ACHN (cell line): ENCODE measurements at regions not wholly inside any gene's neighbourhood (a gene's known extent, or its start where the extent isn't known, plus 50 kb on each side); places are given as distances from the start of the nearest gene placed in this dataset.

ENCODE experiments used
- DNase-seq: peaks from one replicate; pipeline ENCODE4 v3.0.0-alpha.2; 2015
- in situ Hi-C: cut with HindIII; loops from 2 replicates; pipeline ENCODE4 v1.10.0; 2017; ENCODE audit warnings: low sequenced_read_pairs, low pct_ligation_motif_present, low pct_unique_long_range_greater_than_20kb

DNA sequence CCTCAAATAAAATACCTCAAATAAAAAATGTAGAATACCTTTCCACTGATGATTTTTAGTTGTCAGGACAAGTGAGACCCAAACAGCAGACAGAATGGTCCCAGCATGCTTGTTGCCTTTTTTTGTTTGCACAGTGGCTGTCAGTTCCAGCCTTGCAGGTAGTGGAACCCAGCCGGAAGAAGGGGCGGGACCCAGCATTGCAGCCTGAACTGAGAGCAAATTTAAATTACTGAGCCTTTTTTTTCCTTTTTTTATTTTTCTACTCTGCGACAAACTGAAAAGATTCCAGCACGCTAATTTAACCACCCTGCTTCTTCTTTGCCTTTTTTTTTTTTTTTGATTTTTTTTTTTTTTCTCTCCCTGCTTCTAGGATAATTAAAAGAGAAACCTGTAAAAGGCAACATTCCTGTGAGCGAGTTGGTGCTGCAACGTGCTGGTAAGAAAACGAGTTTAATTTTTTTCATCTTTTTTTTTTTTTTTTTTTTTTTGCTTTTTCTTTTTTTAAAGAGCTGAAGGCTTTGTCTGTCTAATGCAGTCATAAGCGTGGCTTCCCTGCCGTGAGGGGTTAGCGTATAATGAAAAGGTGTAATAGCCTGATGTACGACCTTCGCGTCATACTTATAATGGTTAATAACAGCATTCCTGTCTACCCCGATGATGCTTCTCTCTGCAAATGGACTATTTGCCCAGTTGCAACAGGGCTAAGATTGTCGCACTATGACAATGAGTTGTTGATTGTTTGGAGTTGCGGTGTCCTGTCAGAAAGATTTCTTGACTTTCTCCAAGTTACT is 555.3 kb upstream of the CELF2 start:
- no peak for DNase-seq
- in situ Hi-C loops = no loop called here

- in situ Hi-C loops = no loop called here
- DNase-seq = no peak
These were observed 545.9 kb upstream of the CELF2 start for GRCh38 chr10:10471758-10472157.

GRCh38 chr10:10475812-10476211 is 541.9 kb upstream of the CELF2 start:
- in situ Hi-C loops = no loop called here

DNA sequence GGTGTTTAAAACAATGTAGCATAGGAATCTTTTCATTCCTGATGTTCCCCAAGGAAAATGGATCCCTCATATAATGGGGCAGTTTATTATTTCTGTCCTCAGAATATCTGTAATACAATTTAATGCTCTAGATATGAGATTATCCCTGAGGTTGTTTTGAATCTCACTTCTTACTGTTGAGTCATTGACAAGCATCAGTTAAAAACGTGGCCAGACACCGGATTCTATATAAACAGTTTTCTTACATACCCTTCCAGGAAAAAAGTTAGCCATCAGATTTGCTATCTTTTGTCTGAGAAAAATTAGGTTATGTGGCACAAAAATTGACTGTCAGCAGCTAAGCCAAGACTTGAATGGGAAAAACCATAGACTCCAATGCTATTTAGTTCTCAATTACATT is 539.8 kb upstream of the CELF2 start:
- no peak for DNase-seq
- in situ Hi-C loops = no loop called here

More at GRCh38 chr10:10475812-10476211, 541.9 kb upstream of the CELF2 start:
- no peak for DNase-seq

- in situ Hi-C loops = no loop called here
- no peak for DNase-seq
These were observed 538.2 kb upstream of the CELF2 start for GRCh38 chr10:10479465-10479864.

- in situ Hi-C loops = no loop called here
- no peak for DNase-seq
These were observed 535.1 kb upstream of the CELF2 start for GRCh38 chr10:10482613-10483012.

GRCh38 chr10:10489076-10489475 is 528.6 kb upstream of the CELF2 start:
- in situ Hi-C loops = no loop called here
- DNase-seq = no peak

GRCh38 chr10:10489805-10490571 is 527.7 kb upstream of the CELF2 start:
- in situ Hi-C loops = no loop called here
- no peak for DNase-seq

GRCh38 chr10:10490581-10490980 is 527.1 kb upstream of the CELF2 start:
- DNase-seq = no peak
- in situ Hi-C loops = no loop called here

DNA sequence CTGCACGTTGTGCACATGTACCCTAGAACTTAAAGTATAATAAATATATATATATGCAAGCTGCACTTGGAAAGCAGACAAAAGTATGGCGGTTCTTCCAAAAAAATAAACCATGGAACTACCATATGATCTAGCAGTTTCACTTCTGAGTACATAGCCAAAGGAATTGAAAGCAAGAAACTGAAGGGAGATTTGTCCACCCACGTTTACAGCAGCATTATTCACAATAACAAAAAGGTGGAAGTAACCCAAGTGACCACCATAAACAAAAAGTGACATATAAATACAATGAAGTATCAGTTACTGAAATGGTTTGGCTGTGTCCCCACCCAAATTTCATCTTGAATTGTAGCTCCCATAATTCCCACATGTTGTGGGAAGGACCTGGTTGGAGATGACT is 525.3 kb upstream of the CELF2 start:
- DNase-seq = no peak
- in situ Hi-C loops = no loop called here

DNA sequence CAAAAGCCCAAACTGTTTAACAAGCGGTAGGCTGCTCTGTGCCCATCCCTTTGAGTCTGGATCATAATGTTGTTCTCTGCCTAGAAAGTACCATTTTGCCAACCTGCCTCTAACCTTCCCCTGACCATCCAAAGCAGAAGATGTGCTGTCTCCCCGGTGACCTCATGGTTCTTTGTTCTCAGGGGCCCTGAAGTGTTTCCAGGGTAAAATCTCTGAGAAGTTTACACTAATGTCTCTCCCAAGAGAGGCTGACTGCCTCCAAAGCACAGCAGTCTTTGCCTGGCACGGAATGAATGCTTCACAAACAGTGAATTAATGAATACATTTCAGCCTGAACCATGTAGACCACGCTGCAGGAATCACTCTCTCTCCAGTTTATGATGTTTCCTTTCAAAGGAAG is 523.8 kb upstream of the CELF2 start:
- no peak for DNase-seq
- in situ Hi-C loops = no loop called here

GRCh38 chr10:10497245-10497644 is 520.4 kb upstream of the CELF2 start:
- in situ Hi-C loops = no loop called here
- DNase-seq = no peak

GRCh38 chr10:10498781-10499180 is 518.9 kb upstream of the CELF2 start:
- no peak for DNase-seq
- in situ Hi-C loops = no loop called here

DNA sequence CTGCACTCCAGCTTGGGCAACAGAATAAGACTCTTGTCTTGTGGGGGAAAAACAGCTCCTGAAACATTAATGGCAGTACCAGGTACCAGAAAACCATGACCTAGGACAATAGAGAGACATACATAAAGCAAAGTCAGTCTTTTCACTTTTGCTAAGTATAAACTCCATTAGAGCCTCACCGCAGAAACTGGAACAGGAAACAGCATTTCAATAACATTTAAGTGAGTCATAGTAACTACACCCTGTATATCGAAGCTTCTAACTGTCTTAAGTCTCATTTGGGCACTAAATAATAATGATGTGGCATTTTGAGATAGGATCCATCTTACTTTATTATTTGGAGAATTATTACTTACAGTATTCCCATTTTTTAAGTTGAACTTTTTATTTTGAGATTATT is 517.8 kb upstream of the CELF2 start:
- DNase-seq = no peak
- in situ Hi-C loops = no loop called here

DNA sequence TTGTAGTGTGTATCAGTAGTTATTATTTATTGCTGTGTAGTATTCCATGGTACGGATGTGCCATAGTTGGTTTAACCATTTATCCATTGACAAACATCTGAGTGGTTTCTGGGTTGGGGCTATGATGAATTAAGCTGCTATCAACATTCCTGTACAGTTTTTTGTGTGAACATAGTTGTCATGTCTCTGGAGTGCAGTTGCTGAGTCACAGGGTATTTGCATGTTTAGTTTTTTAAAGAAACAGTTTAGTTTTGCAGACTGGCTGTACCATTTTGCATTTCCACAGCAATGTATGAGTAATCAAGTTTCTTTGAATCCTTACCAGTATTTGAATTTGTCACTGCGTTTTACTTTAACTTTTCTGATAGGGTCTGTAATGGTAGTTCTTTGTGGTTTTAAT is 516.7 kb upstream of the CELF2 start:
- in situ Hi-C loops = no loop called here
- no peak for DNase-seq

- DNase-seq = no peak
These were observed 513.9 kb upstream of the CELF2 start for GRCh38 chr10:10503772-10504171.

GRCh38 chr10:10508211-10508610 is 509.5 kb upstream of the CELF2 start:
- no peak for DNase-seq
- in situ Hi-C loops = no loop called here

More at GRCh38 chr10:10503772-10504171, 513.9 kb upstream of the CELF2 start:
- in situ Hi-C loops = no loop called here

GRCh38 chr10:10510179-10510578 is 507.5 kb upstream of the CELF2 start:
- in situ Hi-C loops = no loop called here
- no peak for DNase-seq

GRCh38 chr10:10513067-10513466 is 504.6 kb upstream of the CELF2 start:
- DNase-seq = no peak
- in situ Hi-C loops = no loop called here

DNA sequence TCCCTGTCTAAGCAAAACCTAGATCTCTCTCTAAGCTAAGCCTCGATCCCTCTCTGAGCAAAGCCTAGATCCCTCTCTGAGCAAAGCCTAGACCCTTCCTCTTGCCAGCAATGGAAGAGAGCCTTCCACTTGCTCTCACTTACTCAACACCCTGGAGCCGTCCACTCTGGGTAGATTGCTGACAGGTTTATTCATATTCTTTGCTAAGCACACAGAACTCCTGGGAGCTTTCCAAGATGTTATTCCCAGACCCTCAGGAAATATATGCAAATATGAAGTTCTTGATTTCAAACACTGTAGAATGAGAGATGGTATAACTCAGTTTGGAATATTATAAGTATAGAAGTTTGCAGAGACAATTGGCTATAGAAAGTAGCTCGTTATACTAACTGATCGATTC is 503.8 kb upstream of the CELF2 start:
- in situ Hi-C loops = no loop called here
- DNase-seq = no peak
